Neural cell (in vitro differentiated cells): ENCODE measurements at regions not wholly inside any gene's neighbourhood (a gene's known extent, or its start where the extent isn't known, plus 50 kb on each side); places are given as distances from the start of the nearest gene placed in this dataset.

Experiments
- H2AFZ ChIP-seq: fragments of 200-600, 300-800 bp; sonication (generic), shearing (Covaris generic); 2 replicates; pipeline ENCODE4 v1.6.0; 2014; ENCODE audit warnings: low read depth, mild to moderate bottlenecking, antibody characterized with exemption, low read length, moderate library complexity
- H3F3A ChIP-seq: fragments of 200-600 bp; shearing (Covaris generic); 2 replicates; pipeline ENCODE4 v1.6.1; 2016; ENCODE audit warnings: mild to moderate bottlenecking, moderate library complexity, mixed read lengths, antibody characterized with exemption, low read length; ENCODE audit not compliant: insufficient read depth, poor library complexity, severe bottlenecking
- H3K27ac ChIP-seq: fragments of 200-600, 300-800 bp; sonication (generic), shearing (Covaris generic); 2 replicates; pipeline ENCODE4 v1.5.1; 2014; ENCODE audit warnings: mild to moderate bottlenecking, low read length, moderate library complexity
- H3K27me3 ChIP-seq: fragments of 300-800, 200-600 bp; sonication (generic), shearing (Covaris generic); 2 replicates; pipeline ENCODE4 v1.6.0; 2014; ENCODE audit warnings: mild to moderate bottlenecking, low read depth, low read length, moderate library complexity; ENCODE audit not compliant: insufficient read depth
- H3K36me3 ChIP-seq: fragments of 300-800, 200-600 bp; sonication (generic), shearing (Covaris generic); 2 replicates; pipeline ENCODE4 v1.5.1; 2014; ENCODE audit warnings: mild to moderate bottlenecking, antibody characterized with exemption, low read length, moderate library complexity; ENCODE audit not compliant: insufficient read depth
- H3K4me2 ChIP-seq: fragments of 300-800, 200-600 bp; sonication (generic), shearing (Covaris generic); 2 replicates; pipeline ENCODE4 v1.6.0; 2014; ENCODE audit warnings: mild to moderate bottlenecking, low read length
- H3K4me3 ChIP-seq: fragments of 300-800, 200-600 bp; sonication (generic), shearing (Covaris generic); 2 replicates; pipeline ENCODE4 v1.5.1; 2014; ENCODE audit warnings: mild to moderate bottlenecking, low read length, moderate library complexity
- H3K79me2 ChIP-seq: fragments of 200-600 bp; shearing (Covaris generic); replicated peaks from 2 replicates; pipeline ENCODE4 v1.6.0; 2014; ENCODE audit warnings: mild to moderate bottlenecking, low read length, moderate library complexity; ENCODE audit not compliant: insufficient read depth
- H3K9ac ChIP-seq: fragments of 300-800, 200-600 bp; sonication (generic), shearing (Covaris generic); 2 replicates; pipeline ENCODE4 v1.6.1; 2016; ENCODE audit warnings: mild to moderate bottlenecking, low read length, mixed read lengths
- H3K9me2 ChIP-seq: fragments of 200-600 bp; shearing (Covaris generic); 2 replicates; pipeline ENCODE4 v1.6.1; 2016; ENCODE audit warnings: mild to moderate bottlenecking, low read length, mixed read lengths; ENCODE audit not compliant: insufficient read depth
- H3K9me3 ChIP-seq: fragments of 200-600, 300-800 bp; sonication (generic), shearing (Covaris generic); 2 replicates; pipeline ENCODE4 v1.6.1; 2016; ENCODE audit warnings: mild to moderate bottlenecking, mixed run types, low read length, moderate library complexity, mixed read lengths
- H4K20me1 ChIP-seq: fragments of 200-600 bp; shearing (Covaris generic); 2 replicates; pipeline ENCODE4 v1.6.1; 2016; ENCODE audit warnings: mild to moderate bottlenecking, mixed run types; ENCODE audit not compliant: insufficient read depth
- CTCF ChIP-seq: fragments of 450-650 bp; IDR thresholded peaks from 2 replicates; pipeline ENCODE4 v1.5.1; 2014; ENCODE audit warnings: antibody characterized with exemption, mild to moderate bottlenecking, moderate library complexity; ENCODE audit not compliant: poor library complexity, severe bottlenecking
- EP300 ChIP-seq: fragments of 450-650 bp; conservative IDR thresholded peaks from 2 replicates; pipeline ENCODE4 v1.6.1; 2014; ENCODE audit warnings: antibody characterized with exemption, mild to moderate bottlenecking, moderate library complexity; ENCODE audit not compliant: poor library complexity, severe bottlenecking
- EZH2 ChIP-seq: fragments of 200-600, 300-800 bp; shearing (Covaris generic), sonication (generic); IDR thresholded peaks from 2 replicates; pipeline ENCODE4 v1.6.1; 2014; ENCODE audit warnings: antibody characterized with exemption, low read length, borderline replicate concordance, mild to moderate bottlenecking; ENCODE audit not compliant: insufficient read depth, poor library complexity, severe bottlenecking
- MXI1 ChIP-seq: fragments of 450-650 bp; conservative IDR thresholded peaks from 2 replicates; pipeline ENCODE4 v1.6.1; 2014; ENCODE audit warnings: antibody characterized with exemption, mild to moderate bottlenecking; ENCODE audit not compliant: poor library complexity, severe bottlenecking
- POLR2AphosphoS5 ChIP-seq: IDR thresholded peaks from 2 replicates; pipeline ENCODE4 v1.6.1; 2012
- RAD21 ChIP-seq: fragments of 450-650 bp; conservative IDR thresholded peaks from 2 replicates; pipeline ENCODE4 v1.6.1; 2014; ENCODE audit warnings: antibody characterized with exemption, mild to moderate bottlenecking, moderate library complexity
- REST ChIP-seq: IDR thresholded peaks from 2 replicates; pipeline ENCODE4 v1.6.1; 2012; ENCODE audit warnings: borderline replicate concordance
- SMC3 ChIP-seq: fragments of 450-650 bp; conservative IDR thresholded peaks from 2 replicates; pipeline ENCODE4 v1.6.1; 2014; ENCODE audit warnings: antibody characterized with exemption, mild to moderate bottlenecking, moderate library complexity; ENCODE audit not compliant: poor library complexity
- TAF1 ChIP-seq: IDR thresholded peaks from 2 replicates; pipeline ENCODE4 v1.6.1; 2012; ENCODE audit warnings: low read depth

- Histone ChIP-seq H3K4me2 (no peak overlapping the region), H3K36me3 (no peaks in the 10 kb centered on the region), H2AFZ (no peak overlapping the region), H3K27ac (no peak overlapping the region), H3F3A (no peaks in the 10 kb centered on the region), H3K79me2 (no peaks in the 10 kb centered on the region), H3K27me3 (no peaks in the 10 kb centered on the region), H3K4me3 (no peak overlapping the region), H3K9me2 (no peaks in the 10 kb centered on the region), H3K9ac (no peak overlapping the region), H3K9me3 (no peaks in the 10 kb centered on the region), H4K20me1 (no peaks in the 10 kb centered on the region)
- TF ChIP-seq EZH2 (no peak), RAD21 (no peak), TAF1 (no peak), MXI1 (no peak), POLR2AphosphoS5 (no peak), SMC3 (no peak), EP300 (no peak), CTCF (no peak), REST (no peak)
Observed at GRCh38 chr6:44008821-44009370, 118.4 kb downstream of the MRPL14 start.

- no peak overlapping the region for H3K27ac ChIP-seq
- H4K20me1 ChIP-seq: no peaks in the 10 kb centered on the region
- TF ChIP-seq RAD21: no peak
- no peak for TF ChIP-seq TAF1
- no peak for TF ChIP-seq SMC3
- no peak for TF ChIP-seq CTCF
- no peak for TF ChIP-seq EP300
- no peak for TF ChIP-seq EZH2
- TF ChIP-seq MXI1: no peak
- TF ChIP-seq REST: no peak
- TF ChIP-seq POLR2AphosphoS5: no peak
- H3K9ac ChIP-seq: no peak overlapping the region
- no peaks in the 10 kb centered on the region for H3K36me3 ChIP-seq
- H3K9me2 ChIP-seq: no peaks in the 10 kb centered on the region
- no peak overlapping the region for H3K4me2 ChIP-seq
- no peaks in the 10 kb centered on the region for H3K9me3 ChIP-seq
- no peak overlapping the region for H3K4me3 ChIP-seq
- H3F3A ChIP-seq: no peaks in the 10 kb centered on the region
- H2AFZ ChIP-seq: no peak overlapping the region
- no peaks in the 10 kb centered on the region for H3K27me3 ChIP-seq
- H3K79me2 ChIP-seq: no peaks in the 10 kb centered on the region
Observed at GRCh38 chr6:44007818-44008621, 119.2 kb downstream of the MRPL14 start.
